ENCODE measurements at regions not wholly inside any gene's neighbourhood (a gene's known extent, or its start where the extent isn't known, plus 50 kb on each side); places are given as distances from the start of the nearest gene placed in this dataset.

GRCh38 chr1:204018460-204018859 is 54.5 kb upstream of the SOX13 start:
- TF ChIP-seq CTCF (IDR thresholded peaks at IDR 0.05) (no peak), EP300 (IDR thresholded peaks at IDR 0.05) (no peak), POLR2A (IDR thresholded peaks at IDR 0.05) (no peak), POLR2AphosphoS5 (IDR thresholded peaks at IDR 0.05) (no peak)
